ENCODE measurements at regions not wholly inside any gene's neighbourhood (a gene's known extent, or its start where the extent isn't known, plus 50 kb on each side); places are given as distances from the start of the nearest gene placed in this dataset.

GRCh38 chr11:115695677-115696364 is 191.6 kb upstream of the CADM1 start:
- H3K9me3 ChIP-seq (ENCODE audit: control insufficient read depth, insufficient read depth, low read length), result no peaks in the 10 kb centered on the region
- no peak overlapping the region for H3K4me3 ChIP-seq (ENCODE audit: low read length)
- H3K27me3 ChIP-seq (ENCODE audit: control insufficient read depth, low read length), result no peaks in the 10 kb centered on the region
- H3K27ac ChIP-seq (ENCODE audit: low read depth, low read length), result no peak overlapping the region
- H3K36me3 ChIP-seq (ENCODE audit: control insufficient read depth, low read length), result no peaks in the 10 kb centered on the region
- no peaks in the 10 kb centered on the region for H3K9me2 ChIP-seq (replicated peaks; ENCODE audit: control insufficient read depth, low read length)
- H4K20me1 ChIP-seq (ENCODE audit: control insufficient read depth, insufficient read depth, low read depth, low read length), result no peaks in the 10 kb centered on the region
- H3F3A ChIP-seq (ENCODE audit: control insufficient read depth, insufficient read depth), result no peaks in the 10 kb centered on the region
- H3K4me2 ChIP-seq (ENCODE audit: low read length), result no peak overlapping the region
- TF ChIP-seq CTCF (IDR thresholded peaks at IDR 0.05; ENCODE audit: low read depth, low read length, poor library complexity, severe bottlenecking) (no peak), EZH2phosphoT487 (IDR thresholded peaks at IDR 0.05; ENCODE audit: borderline replicate concordance, low read length) (no peak)
- H3K79me2 ChIP-seq (ENCODE audit: control insufficient read depth, low read length), result no peaks in the 10 kb centered on the region
- no peaks in the 10 kb centered on the region for H3K4me1 ChIP-seq (ENCODE audit: control insufficient read depth, low read length)

GRCh38 chr11:115693002-115693401 is 188.8 kb upstream of the CADM1 start:
- Histone ChIP-seq H3F3A (ENCODE audit: control insufficient read depth, insufficient read depth) (no peaks in the 10 kb centered on the region), H3K27me3 (ENCODE audit: control insufficient read depth, low read length) (no peaks in the 10 kb centered on the region), H3K36me3 (ENCODE audit: control insufficient read depth, low read length) (no peaks in the 10 kb centered on the region), H4K20me1 (ENCODE audit: control insufficient read depth, insufficient read depth, low read depth, low read length) (no peaks in the 10 kb centered on the region), H3K27ac (ENCODE audit: low read depth, low read length) (no peak overlapping the region), H3K9me3 (ENCODE audit: control insufficient read depth, insufficient read depth, low read length) (no peaks in the 10 kb centered on the region), H3K9me2 (replicated peaks; ENCODE audit: control insufficient read depth, low read length) (no peaks in the 10 kb centered on the region), H3K4me1 (ENCODE audit: control insufficient read depth, low read length) (no peaks in the 10 kb centered on the region), H3K79me2 (ENCODE audit: control insufficient read depth, low read length) (no peaks in the 10 kb centered on the region), H3K4me2 (ENCODE audit: low read length) (no peak overlapping the region), H3K4me3 (ENCODE audit: low read length) (no peak overlapping the region)
- TF ChIP-seq CTCF (IDR thresholded peaks at IDR 0.05; ENCODE audit: low read depth, low read length, poor library complexity, severe bottlenecking) (no peak), EZH2phosphoT487 (IDR thresholded peaks at IDR 0.05; ENCODE audit: borderline replicate concordance, low read length) (no peak)

GRCh38 chr11:115691030-115691429 is 186.8 kb upstream of the CADM1 start:
- H3K4me3 ChIP-seq (ENCODE audit: low read length), result no peak overlapping the region
- no peaks in the 10 kb centered on the region for H3K9me3 ChIP-seq (ENCODE audit: control insufficient read depth, insufficient read depth, low read length)
- H3K36me3 ChIP-seq (ENCODE audit: control insufficient read depth, low read length), result no peaks in the 10 kb centered on the region
- H3K9me2 ChIP-seq (replicated peaks; ENCODE audit: control insufficient read depth, low read length), result no peaks in the 10 kb centered on the region
- no peaks in the 10 kb centered on the region for H3F3A ChIP-seq (ENCODE audit: control insufficient read depth, insufficient read depth)
- no peaks in the 10 kb centered on the region for H3K4me1 ChIP-seq (ENCODE audit: control insufficient read depth, low read length)
- H3K27me3 ChIP-seq (ENCODE audit: control insufficient read depth, low read length), result no peaks in the 10 kb centered on the region
- no peaks in the 10 kb centered on the region for H3K79me2 ChIP-seq (ENCODE audit: control insufficient read depth, low read length)
- H4K20me1 ChIP-seq (ENCODE audit: control insufficient read depth, insufficient read depth, low read depth, low read length), result no peaks in the 10 kb centered on the region
- TF ChIP-seq CTCF (IDR thresholded peaks at IDR 0.05; ENCODE audit: low read depth, low read length, poor library complexity, severe bottlenecking) (no peak), EZH2phosphoT487 (IDR thresholded peaks at IDR 0.05; ENCODE audit: borderline replicate concordance, low read length) (no peak)
- H3K4me2 ChIP-seq (ENCODE audit: low read length), result no peak overlapping the region
- H3K27ac ChIP-seq (ENCODE audit: low read depth, low read length), result no peak overlapping the region

All from DOHH2 (cell line).